ENCODE measurements at regions not wholly inside any gene's neighbourhood (a gene's known extent, or its start where the extent isn't known, plus 50 kb on each side); places are given as distances from the start of the nearest gene placed in this dataset.

DNA sequence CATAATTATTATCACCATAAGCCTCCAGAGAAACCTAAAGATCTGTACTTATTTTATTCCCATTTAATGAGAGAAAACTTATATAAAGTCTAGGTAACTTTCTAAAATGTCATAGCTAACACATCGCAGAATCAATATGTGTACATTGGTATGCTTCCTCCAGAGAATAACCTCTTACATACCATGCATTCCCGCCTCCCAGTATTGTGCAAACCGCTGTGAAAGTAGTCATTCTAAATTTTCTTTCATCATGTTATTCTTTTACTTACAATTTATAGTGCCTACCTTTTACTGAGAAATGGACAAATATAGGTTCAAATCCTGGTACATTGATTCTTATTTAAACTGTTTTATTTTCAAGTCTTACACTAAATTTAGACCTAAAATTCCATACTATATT, 463.4 kb downstream of the LRFN5 start:
- 58% methylated on average over 3 of the region's 3 CpGs for WGBS (ENCODE audit: missing lambda C conversion rate)
- ChIA-PET CTCF (no interaction called here), POLR2A (no interaction called here)
- Histone ChIP-seq H3K4me2 (no peak overlapping the region), H3K9me3 (no peaks in the 10 kb centered on the region), H3K27ac (no peak overlapping the region), H3K4me3 (no peak overlapping the region), H3K4me1 (no peaks in the 10 kb centered on the region)
- no peak for ATAC-seq
- no peak for DNase-seq (ENCODE audit: low read depth in 1 of 2, low spot score in 1 of 2)
- TF ChIP-seq POLR2A (IDR thresholded peaks at IDR 0.05; ENCODE audit: low read length), result no peak
- TF ChIP-seq ESRRA (IDR thresholded peaks at IDR 0.05; ENCODE audit: borderline replicate concordance, low read length), result no peak
- TF ChIP-seq TP53 (CRISPR knock-in tag; IDR thresholded peaks at IDR 0.05), result no peak
- no peak for TF ChIP-seq CEBPB (IDR thresholded peaks at IDR 0.05)
- no peak for TF ChIP-seq EHF (CRISPR knock-in tag; IDR thresholded peaks at IDR 0.05)
- no peak for TF ChIP-seq HOXB5 (CRISPR knock-in tag; IDR thresholded peaks at IDR 0.05)
- TF ChIP-seq FOXS1 (CRISPR knock-in tag; IDR thresholded peaks at IDR 0.05), result no peak
- TF ChIP-seq JUNB (IDR thresholded peaks at IDR 0.05), result no peak
- TF ChIP-seq CBX8 (IDR thresholded peaks at IDR 0.05), result no peak
- no peak for TF ChIP-seq JUN (IDR thresholded peaks at IDR 0.05)
- no peak for TF ChIP-seq TFCP2L1 (CRISPR knock-in tag; IDR thresholded peaks at IDR 0.05)
- TF ChIP-seq HOXA7 (CRISPR knock-in tag; IDR thresholded peaks at IDR 0.05), result no peak
- no peak for FAIRE-seq

DNA sequence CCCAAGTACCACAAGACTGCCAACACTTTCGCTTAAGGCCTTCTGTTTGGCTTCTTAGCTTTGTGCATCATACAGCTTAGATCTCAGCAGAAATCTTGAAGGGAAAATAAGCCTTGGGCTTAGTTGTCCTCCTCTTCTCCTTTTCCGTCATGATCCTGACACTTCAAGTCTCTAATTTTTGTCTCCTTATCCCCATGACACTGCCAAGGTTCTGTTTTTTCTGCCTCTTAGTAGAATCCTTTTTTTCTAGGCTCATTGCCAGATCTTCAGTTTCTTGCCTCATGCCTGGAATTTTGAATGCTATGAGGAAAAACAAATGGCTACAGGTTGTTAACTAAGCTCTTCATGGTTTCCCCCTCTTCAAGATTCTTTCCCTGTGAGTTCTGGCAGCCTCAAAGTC, 450.4 kb downstream of the LRFN5 start:
- no peaks in the 10 kb centered on the region for H3K9me3 ChIP-seq
- CTCF ChIA-PET, result no interaction called here
- FAIRE-seq, result no peak
- TF ChIP-seq HOXB5 (CRISPR knock-in tag; IDR thresholded peaks at IDR 0.05) (no peak), TFCP2L1 (CRISPR knock-in tag; IDR thresholded peaks at IDR 0.05) (no peak), SMC3 (IDR thresholded peaks at IDR 0.05) (no peak), HEYL (CRISPR knock-in tag; IDR thresholded peaks at IDR 0.05) (no peak), JUN (IDR thresholded peaks at IDR 0.05) (no peak), ESRRA (IDR thresholded peaks at IDR 0.05; ENCODE audit: borderline replicate concordance, low read length) (no peak), CEBPB (IDR thresholded peaks at IDR 0.05) (no peak), HDAC2 (IDR thresholded peaks at IDR 0.05) (no peak), ZC3H11A (IDR thresholded peaks at IDR 0.05) (no peak), MAFK (IDR thresholded peaks at IDR 0.05; ENCODE audit: partially characterized antibody) (no peak), CBX8 (IDR thresholded peaks at IDR 0.05) (no peak), NR3C1 (IDR thresholded peaks at IDR 0.05) (no peak), POLR2A (IDR thresholded peaks at IDR 0.05; ENCODE audit: low read length) (no peak), EHF (CRISPR knock-in tag; IDR thresholded peaks at IDR 0.05) (no peak)
- TF ChIP-seq, protein P1, sequence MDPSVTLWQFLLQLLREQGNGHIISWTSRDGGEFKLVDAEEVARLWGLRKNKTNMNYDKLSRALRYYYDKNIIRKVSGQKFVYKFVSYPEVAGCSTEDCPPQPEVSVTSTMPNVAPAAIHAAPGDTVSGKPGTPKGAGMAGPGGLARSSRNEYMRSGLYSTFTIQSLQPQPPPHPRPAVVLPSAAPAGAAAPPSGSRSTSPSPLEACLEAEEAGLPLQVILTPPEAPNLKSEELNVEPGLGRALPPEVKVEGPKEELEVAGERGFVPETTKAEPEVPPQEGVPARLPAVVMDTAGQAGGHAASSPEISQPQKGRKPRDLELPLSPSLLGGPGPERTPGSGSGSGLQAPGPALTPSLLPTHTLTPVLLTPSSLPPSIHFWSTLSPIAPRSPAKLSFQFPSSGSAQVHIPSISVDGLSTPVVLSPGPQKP (IDR thresholded peaks at IDR 0.05; ENCODE audit: low read depth, low read length), result no peak
- TF ChIP-seq, protein P2, sequence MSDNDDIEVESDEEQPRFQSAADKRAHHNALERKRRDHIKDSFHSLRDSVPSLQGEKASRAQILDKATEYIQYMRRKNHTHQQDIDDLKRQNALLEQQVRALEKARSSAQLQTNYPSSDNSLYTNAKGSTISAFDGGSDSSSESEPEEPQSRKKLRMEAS (IDR thresholded peaks at IDR 0.05), result no peak
- TF ChIP-seq, protein P3, sequence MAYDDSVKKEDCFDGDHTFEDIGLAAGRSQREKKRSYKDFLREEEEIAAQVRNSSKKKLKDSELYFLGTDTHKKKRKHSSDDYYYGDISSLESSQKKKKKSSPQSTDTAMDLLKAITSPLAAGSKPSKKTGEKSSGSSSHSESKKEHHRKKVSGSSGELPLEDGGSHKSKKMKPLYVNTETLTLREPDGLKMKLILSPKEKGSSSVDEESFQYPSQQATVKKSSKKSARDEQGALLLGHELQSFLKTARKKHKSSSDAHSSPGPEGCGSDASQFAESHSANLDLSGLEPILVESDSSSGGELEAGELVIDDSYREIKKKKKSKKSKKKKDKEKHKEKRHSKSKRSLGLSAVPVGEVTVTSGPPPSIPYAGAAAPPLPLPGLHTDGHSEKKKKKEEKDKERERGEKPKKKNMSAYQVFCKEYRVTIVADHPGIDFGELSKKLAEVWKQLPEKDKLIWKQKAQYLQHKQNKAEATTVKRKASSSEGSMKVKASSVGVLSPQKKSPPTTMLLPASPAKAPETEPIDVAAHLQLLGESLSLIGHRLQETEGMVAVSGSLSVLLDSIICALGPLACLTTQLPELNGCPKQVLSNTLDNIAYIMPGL (CRISPR knock-in tag; IDR thresholded peaks at IDR 0.05; ENCODE audit: borderline replicate concordance), result no peak
- no peak overlapping the region for H3K27ac ChIP-seq
- H3K4me1 ChIP-seq, result no peaks in the 10 kb centered on the region
- H3K4me2 ChIP-seq, result no peak overlapping the region
- DNase-seq (ENCODE audit: low read depth in 1 of 2, low spot score in 1 of 2), result no peak
- ATAC-seq, result no peak
- no peak overlapping the region for H3K4me3 ChIP-seq
- POLR2A ChIA-PET, result no interaction called here
- WGBS (ENCODE audit: missing lambda C conversion rate), result 65% methylated on average over 2 of the region's 2 CpGs

DNA sequence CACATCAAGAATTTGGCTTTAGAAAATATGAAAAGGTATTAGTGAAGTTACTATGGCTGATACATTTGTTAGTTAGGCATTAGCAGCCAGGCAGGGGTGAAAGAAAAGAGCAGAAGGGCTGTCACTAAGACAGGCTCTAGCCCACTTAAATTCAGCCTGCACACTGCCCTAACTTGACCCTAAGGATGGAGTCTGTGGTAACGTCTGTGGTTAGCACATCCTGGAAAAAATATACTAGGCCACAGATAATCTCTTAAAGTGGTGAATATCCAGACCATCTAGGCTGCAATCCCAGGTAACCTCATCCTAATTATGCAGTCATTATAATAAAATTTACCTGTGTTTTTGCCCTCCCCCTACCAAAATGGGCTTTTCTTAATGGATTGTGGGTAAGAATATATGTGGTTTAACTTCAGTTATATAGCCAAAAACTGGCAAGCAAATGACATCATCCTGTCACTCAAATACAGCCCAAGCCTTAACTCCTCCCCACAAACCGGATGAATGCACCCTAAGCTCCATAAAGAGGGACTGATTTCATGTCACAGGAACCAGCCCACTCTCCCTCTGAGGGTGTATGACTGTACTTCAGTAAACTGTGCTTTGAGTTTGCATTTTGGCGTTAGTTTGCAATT, 440.9 kb downstream of the LRFN5 start:
- Histone ChIP-seq H3K4me3 (no peak overlapping the region), H3K4me1 (no peaks in the 10 kb centered on the region), H3K9me3 (no peaks in the 10 kb centered on the region), H3K4me2 (no peak overlapping the region), H3K27ac (no peak overlapping the region)
- TF ChIP-seq TFCP2L1 (CRISPR knock-in tag; IDR thresholded peaks at IDR 0.05), result no peak
- TF ChIP-seq, protein P1 (IDR thresholded peaks at IDR 0.05; ENCODE audit: low read depth, low read length), result no peak
- TF ChIP-seq, protein P4, sequence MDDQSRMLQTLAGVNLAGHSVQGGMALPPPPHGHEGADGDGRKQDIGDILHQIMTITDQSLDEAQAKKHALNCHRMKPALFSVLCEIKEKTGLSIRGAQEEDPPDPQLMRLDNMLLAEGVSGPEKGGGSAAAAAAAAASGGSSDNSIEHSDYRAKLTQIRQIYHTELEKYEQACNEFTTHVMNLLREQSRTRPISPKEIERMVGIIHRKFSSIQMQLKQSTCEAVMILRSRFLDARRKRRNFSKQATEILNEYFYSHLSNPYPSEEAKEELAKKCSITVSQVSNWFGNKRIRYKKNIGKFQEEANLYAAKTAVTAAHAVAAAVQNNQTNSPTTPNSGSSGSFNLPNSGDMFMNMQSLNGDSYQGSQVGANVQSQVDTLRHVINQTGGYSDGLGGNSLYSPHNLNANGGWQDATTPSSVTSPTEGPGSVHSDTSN (IDR thresholded peaks at IDR 0.05), result no peak
- TF ChIP-seq POLR2AphosphoS2 (conservative IDR thresholded peaks at IDR 0.05; ENCODE audit: low read length), result no peak
- no peak for TF ChIP-seq NPAS2 (CRISPR knock-in tag; IDR thresholded peaks at IDR 0.05; ENCODE audit: borderline replicate concordance)
- no peak for TF ChIP-seq EHMT2 (IDR thresholded peaks at IDR 0.05; ENCODE audit: low read depth)
- no peak for TF ChIP-seq CEBPB (IDR thresholded peaks at IDR 0.05)
- no peak for TF ChIP-seq JUNB (IDR thresholded peaks at IDR 0.05)
- POLR2A ChIA-PET, result no interaction called here
- FAIRE-seq (no peak), ATAC-seq (no peak), DNase-seq (ENCODE audit: low read depth in 1 of 2, low spot score in 1 of 2) (no peak)
- WGBS (ENCODE audit: missing lambda C conversion rate), result 34% methylated on average over 3 of the region's 3 CpGs
- CTCF ChIA-PET, result interaction anchor here (1.2 kb wide), 1 partner anchor 48 kb away, joined by 3 read pairs; no protein-coding TSS in a partner anchor
